Activated naive CD8-positive, alpha-beta T cell treated with anti-CD3 and anti-CD28 coated beads, Interleukin-2, amount 50 U/mL, for 24 hours (primary cell): ENCODE measurements at regions not wholly inside any gene's neighbourhood (a gene's known extent, or its start where the extent isn't known, plus 50 kb on each side); places are given as distances from the start of the nearest gene placed in this dataset.

ENCODE experiments used
- ATAC-seq: fragments of 150-1000 bp; cut with Tn5 transposase; one replicate; pipeline ENCODE4 v1.10.0; 2021
- DNase-seq: peaks from one replicate; pipeline ENCODE4 v3.0.0; 2021
- H3K27ac Mint-ChIP-seq: one replicate; pipeline ENCODE4 v1.8.0; 2021; ENCODE audit warnings: mild to moderate bottlenecking, mixed read lengths
- H3K27me3 Mint-ChIP-seq: one replicate; pipeline ENCODE4 v1.8.0; 2021; ENCODE audit warnings: mixed read lengths
- H3K36me3 Mint-ChIP-seq: one replicate; pipeline ENCODE4 v1.8.0; 2021; ENCODE audit warnings: low read depth, mixed read lengths
- H3K4me1 Mint-ChIP-seq: one replicate; pipeline ENCODE4 v1.8.0; 2021; ENCODE audit warnings: mixed read lengths
- H3K4me3 Mint-ChIP-seq: one replicate; pipeline ENCODE4 v1.8.0; 2021; ENCODE audit warnings: mild to moderate bottlenecking, moderate library complexity, mixed read lengths
- H3K9me3 Mint-ChIP-seq: one replicate; pipeline ENCODE4 v1.8.0; 2021; ENCODE audit warnings: mixed read lengths

GRCh38 chr4:37160653-37161052, 83.9 kb upstream of the NWD2 start:
- Mint-ChIP-seq H3K27me3 (no peaks in the 10 kb centered on the region), H3K27ac (no peak overlapping the region), H3K4me1 (no peaks in the 10 kb centered on the region), H3K4me3 (no peak overlapping the region), H3K9me3 (no peaks in the 10 kb centered on the region), H3K36me3 (no peaks in the 10 kb centered on the region)
- ATAC-seq (no peak), DNase-seq (no peak)

- Mint-ChIP-seq H3K27me3 (no peaks in the 10 kb centered on the region), H3K9me3 (no peaks in the 10 kb centered on the region), H3K27ac (no peak overlapping the region), H3K4me1 (no peaks in the 10 kb centered on the region), H3K36me3 (no peaks in the 10 kb centered on the region), H3K4me3 (no peak overlapping the region)
- DNase-seq (no peak), ATAC-seq (no peak)
Observed at GRCh38 chr4:37165844-37166243, 78.7 kb upstream of the NWD2 start.

GRCh38 chr4:37169956-37170355, 74.6 kb upstream of the NWD2 start:
- DNase-seq (no peak), ATAC-seq (no peak)
- H3K4me3 Mint-ChIP-seq: no peak overlapping the region
- H3K4me1 Mint-ChIP-seq: no peaks in the 10 kb centered on the region
- H3K9me3 Mint-ChIP-seq: peaks cover 3% of the 10 kb centered on the region
- H3K36me3 Mint-ChIP-seq: no peaks in the 10 kb centered on the region
- no peak overlapping the region for H3K27ac Mint-ChIP-seq
- H3K27me3 Mint-ChIP-seq: no peaks in the 10 kb centered on the region

- H3K9me3 Mint-ChIP-seq: peaks cover 14% of the 10 kb centered on the region
- H3K4me3 Mint-ChIP-seq: no peak overlapping the region
- ATAC-seq (no peak), DNase-seq (no peak)
- H3K4me1 Mint-ChIP-seq: no peaks in the 10 kb centered on the region
- H3K27ac Mint-ChIP-seq: no peak overlapping the region
- H3K27me3 Mint-ChIP-seq: peaks cover 5% of the 10 kb centered on the region
- no peaks in the 10 kb centered on the region for H3K36me3 Mint-ChIP-seq
Observed at GRCh38 chr4:37188100-37188499, 56.4 kb upstream of the NWD2 start.
